GM19468 (cell line): ENCODE measurements at regions not wholly inside any gene's neighbourhood (a gene's known extent, or its start where the extent isn't known, plus 50 kb on each side); places are given as distances from the start of the nearest gene placed in this dataset.

Source experiments
- ATAC-seq: cut with Tn5 transposase; IDR thresholded peaks from one replicate; pipeline ENCODE4 v1.9.1; 2021; ENCODE audit warnings: mild to moderate bottlenecking, moderate library complexity, moderate number of reproducible peaks; ENCODE audit not compliant: unreplicated experiment; ENCODE audit errors: extremely low read depth

GRCh38 chr7:15801551-15801950 is 115.1 kb upstream of the MEOX2 start:
- ATAC-seq: no peak

GRCh38 chr7:15801041-15801440 is 114.6 kb upstream of the MEOX2 start:
- ATAC-seq: no peak

- ATAC-seq: no peak
These were observed 111.6 kb upstream of the MEOX2 start for GRCh38 chr7:15798081-15798480.

- no peak for ATAC-seq
These were observed 108.9 kb upstream of the MEOX2 start for GRCh38 chr7:15795393-15795792.

- ATAC-seq: no peak
These were observed 108.3 kb upstream of the MEOX2 start for GRCh38 chr7:15794801-15795200.

GRCh38 chr7:15784694-15785030 is 98.2 kb upstream of the MEOX2 start:
- no peak for ATAC-seq

GRCh38 chr7:15783987-15784693 is 97.7 kb upstream of the MEOX2 start:
- ATAC-seq: no peak

GRCh38 chr7:15782656-15783055 is 96.2 kb upstream of the MEOX2 start:
- ATAC-seq: no peak

- ATAC-seq: no peak
These were observed 95.5 kb upstream of the MEOX2 start for GRCh38 chr7:15781944-15782343.

GRCh38 chr7:15780271-15780670 is 93.8 kb upstream of the MEOX2 start:
- no peak for ATAC-seq

- no peak for ATAC-seq
These were observed 91.7 kb upstream of the MEOX2 start for GRCh38 chr7:15778191-15778590.

- no peak for ATAC-seq
These were observed 79.3 kb upstream of the MEOX2 start for GRCh38 chr7:15765753-15766152.

- ATAC-seq: no peak
These were observed 78.4 kb upstream of the MEOX2 start for GRCh38 chr7:15764851-15765382.

GRCh38 chr7:15764010-15764409 is 77.5 kb upstream of the MEOX2 start:
- no peak for ATAC-seq

- no peak for ATAC-seq
These were observed 70.8 kb upstream of the MEOX2 start for GRCh38 chr7:15757041-15758000.

- no peak for ATAC-seq
These were observed 68.6 kb upstream of the MEOX2 start for GRCh38 chr7:15755061-15755460.

GRCh38 chr7:15753887-15754579 is 67.5 kb upstream of the MEOX2 start:
- no peak for ATAC-seq

- no peak for ATAC-seq
These were observed 65.9 kb upstream of the MEOX2 start for GRCh38 chr7:15752377-15752776.

- no peak for ATAC-seq
These were observed 64.8 kb upstream of the MEOX2 start for GRCh38 chr7:15751191-15751701.

GRCh38 chr7:15750727-15751126 is 64.2 kb upstream of the MEOX2 start:
- ATAC-seq: no peak
